Ishikawa (cell line): ENCODE measurements at regions not wholly inside any gene's neighbourhood (a gene's known extent, or its start where the extent isn't known, plus 50 kb on each side); places are given as distances from the start of the nearest gene placed in this dataset.

Source experiments
- CEBPB ChIP-seq: IDR thresholded peaks from 2 replicates; pipeline ENCODE4 v1.6.1; 2012
- CREB1 ChIP-seq: IDR thresholded peaks from 2 replicates; pipeline ENCODE4 v1.6.1; 2012; ENCODE audit warnings: low read depth
- EGR1 ChIP-seq: IDR thresholded peaks from 2 replicates; pipeline ENCODE4 v1.6.1; 2012
- EP300 ChIP-seq: IDR thresholded peaks from 2 replicates; pipeline ENCODE4 v1.6.1; 2012; ENCODE audit warnings: borderline replicate concordance
- NFIC ChIP-seq: IDR thresholded peaks from 2 replicates; pipeline ENCODE4 v1.6.1; 2012
- RAD21 ChIP-seq: IDR thresholded peaks from 2 replicates; pipeline ENCODE4 v1.6.1; 2012; ENCODE audit warnings: low read depth
- REST ChIP-seq: IDR thresholded peaks from 2 replicates; pipeline ENCODE4 v1.6.1; 2012; ENCODE audit warnings: low read depth, mild to moderate bottlenecking
- TAF1 ChIP-seq: IDR thresholded peaks from 2 replicates; pipeline ENCODE4 v1.6.1; 2012; ENCODE audit warnings: low read depth, mild to moderate bottlenecking
- TCF12 ChIP-seq: IDR thresholded peaks from 2 replicates; pipeline ENCODE4 v1.6.1; 2012; ENCODE audit warnings: low read depth
- TEAD4 ChIP-seq: IDR thresholded peaks from 2 replicates; pipeline ENCODE4 v1.6.1; 2012
- YY1 ChIP-seq: IDR thresholded peaks from 2 replicates; pipeline ENCODE4 v1.6.1; 2012; ENCODE audit warnings: low read depth
- TF ChIP-seq, protein P1 (sequence below): IDR thresholded peaks from 2 replicates; pipeline ENCODE4 v1.6.1; 2012

DNA sequence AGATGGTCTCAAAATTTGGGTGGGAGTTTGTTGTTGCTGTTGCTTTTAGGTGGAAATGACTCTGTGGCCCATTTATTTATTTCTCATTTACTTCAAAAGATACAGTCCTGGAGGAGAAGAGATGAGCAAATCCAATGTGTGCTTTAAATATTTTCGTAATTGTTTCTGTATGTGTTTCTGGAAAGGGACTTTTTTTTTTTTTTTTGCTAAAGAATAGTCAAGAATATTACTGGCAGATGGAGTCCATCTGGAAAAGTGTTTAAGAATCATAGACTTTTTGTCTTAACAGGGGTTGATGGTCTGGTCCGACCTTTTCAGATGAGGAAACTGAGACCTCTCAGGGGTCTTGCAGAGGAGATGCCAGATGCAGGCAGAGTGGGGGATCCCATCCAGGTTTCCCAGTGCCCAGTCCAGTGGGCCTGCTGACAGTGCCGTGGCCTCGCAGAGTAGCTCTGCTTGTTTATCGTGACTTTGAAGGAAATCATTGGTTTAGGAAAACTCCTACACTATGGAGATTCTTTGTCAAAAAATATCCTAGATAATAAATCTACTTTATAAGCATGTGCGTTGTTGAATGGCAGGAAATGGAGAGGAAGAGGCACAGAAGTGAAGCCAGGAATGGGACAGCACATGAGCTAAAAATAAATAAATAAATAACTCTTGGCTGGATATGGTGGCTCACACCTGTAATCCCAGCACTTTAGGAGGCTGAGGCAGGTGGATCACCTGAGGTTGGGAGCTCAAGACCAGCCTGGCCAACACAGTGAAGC, 164.3 kb upstream of the SVIL start:
- TF ChIP-seq EP300 = no peak
- TF ChIP-seq YY1 = no peak
- no peak for TF ChIP-seq TAF1
- TF ChIP-seq CREB1 = no peak
- TF ChIP-seq CEBPB = no peak
- TF ChIP-seq REST = no peak
- no peak for TF ChIP-seq EGR1
- TF ChIP-seq RAD21 = no peak
- no peak for TF ChIP-seq NFIC
- TF ChIP-seq TCF12 = no peak
- TF ChIP-seq, protein P1, sequence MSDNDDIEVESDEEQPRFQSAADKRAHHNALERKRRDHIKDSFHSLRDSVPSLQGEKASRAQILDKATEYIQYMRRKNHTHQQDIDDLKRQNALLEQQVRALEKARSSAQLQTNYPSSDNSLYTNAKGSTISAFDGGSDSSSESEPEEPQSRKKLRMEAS = no peak
- TF ChIP-seq TEAD4 = no peak
